IMR-90 (cell line): ENCODE measurements at regions not wholly inside any gene's neighbourhood (a gene's known extent, or its start where the extent isn't known, plus 50 kb on each side); places are given as distances from the start of the nearest gene placed in this dataset.

ENCODE experiments used
- ATAC-seq: fragments of 200-7000 bp; cut with Tn5 transposase; 2 replicates; pipeline ENCODE4 v1.9.1; 2020; ENCODE audit warnings: low read depth, mild to moderate bottlenecking, moderate library complexity
- BruUV-seq: library from RNA; stranded (reverse); fragments of 400-500 nt; replicated peaks from 2 replicates; lab custom pipeline; 2021; lab: Mats Ljungman, UMichigan
- CTCF ChIA-PET: fragments of 300-600 bp; formaldehyde crosslinking; extraction: SDS; loops from one replicate; lab custom pipeline; 2021; ENCODE audit warnings: antibody characterized with exemption; lab: Yijun Ruan, JAX
- POLR2A ChIA-PET: fragments of 300-600 bp; sonication (Branson Sonifier 250); formaldehyde crosslinking; loops from one replicate; lab custom pipeline; 2022; ENCODE audit warnings: antibody characterized with exemption; ENCODE audit not compliant: unreplicated experiment; lab: Charles Lee
- DNase-seq: peaks from one replicate; pipeline ENCODE4 v3.0.0; 2013
- H2AFZ ChIP-seq: replicated peaks from 2 replicates; pipeline ENCODE3; 2013; ENCODE audit warnings: low read length, mild to moderate bottlenecking; ENCODE audit not compliant: poor library complexity
- H2AK5ac ChIP-seq: 2 replicates; pipeline ENCODE4 v1.6.1; 2013; ENCODE audit warnings: low read depth, low read length, inconsistent platforms
- H2AK9ac ChIP-seq: replicated peaks from 2 replicates; pipeline ENCODE3; 2013; ENCODE audit warnings: mild to moderate bottlenecking, low read depth, low read length, moderate library complexity; ENCODE audit not compliant: poor library complexity
- H2BK120ac ChIP-seq: 2 replicates; pipeline ENCODE4 v1.6.1; 2013; ENCODE audit warnings: low read depth, low read length, inconsistent platforms
- H2BK15ac ChIP-seq: 3 replicates; pipeline ENCODE4 v1.6.1; 2013; ENCODE audit warnings: low read depth, low read length, inconsistent platforms
- H2BK20ac ChIP-seq: 2 replicates; pipeline ENCODE4 v1.6.1; 2013; ENCODE audit warnings: low read depth, mild to moderate bottlenecking, inconsistent platforms, low read length, moderate library complexity
- H2BK5ac ChIP-seq: 2 replicates; pipeline ENCODE4 v1.6.1; 2013; ENCODE audit warnings: mild to moderate bottlenecking, low read depth, low read length, inconsistent platforms; ENCODE audit not compliant: poor library complexity, severe bottlenecking
- H3K14ac ChIP-seq: replicated peaks from 2 replicates; pipeline ENCODE4 v1.6.1; 2013; ENCODE audit warnings: low read depth, low read length, inconsistent platforms
- H3K18ac ChIP-seq: 2 replicates; pipeline ENCODE4 v1.6.1; 2013; ENCODE audit warnings: low read depth, low read length, control low read depth
- H3K23ac ChIP-seq: 2 replicates; pipeline ENCODE4 v1.6.1; 2013; ENCODE audit warnings: low read depth, low read length, inconsistent platforms
- H3K27ac ChIP-seq: 2 replicates; pipeline ENCODE4 v1.5.1; 2013; ENCODE audit warnings: mild to moderate bottlenecking, control low read depth, low read length; ENCODE audit not compliant: insufficient read depth
- H3K27me3 ChIP-seq: 2 replicates; pipeline ENCODE4 v1.6.1; 2013; ENCODE audit warnings: low read length; ENCODE audit not compliant: control insufficient read depth, insufficient read depth
- H3K36me3 ChIP-seq: 2 replicates; pipeline ENCODE4 v1.6.1; 2013; ENCODE audit warnings: low read length, mixed read lengths; ENCODE audit not compliant: control insufficient read depth, insufficient read depth
- H3K4ac ChIP-seq: 2 replicates; pipeline ENCODE4 v1.6.1; 2013; ENCODE audit warnings: low read depth, low read length, inconsistent platforms
- H3K4me1 ChIP-seq: 2 replicates; pipeline ENCODE4 v1.6.1; 2013; ENCODE audit warnings: low read length, mixed read lengths; ENCODE audit not compliant: control insufficient read depth, insufficient read depth
- H3K4me2 ChIP-seq: 2 replicates; pipeline ENCODE4 v1.6.1; 2013; ENCODE audit warnings: low read depth, mild to moderate bottlenecking, control low read depth, low read length, moderate library complexity
- H3K4me3 ChIP-seq: 2 replicates; pipeline ENCODE4 v1.5.1; 2013; ENCODE audit warnings: low read depth, mild to moderate bottlenecking, control low read depth, low read length, moderate library complexity; ENCODE audit not compliant: insufficient read depth
- H3K56ac ChIP-seq: 2 replicates; pipeline ENCODE4 v1.6.1; 2013; ENCODE audit warnings: low read length, inconsistent platforms; ENCODE audit not compliant: insufficient read depth; ENCODE audit errors: extremely low read depth
- H3K79me1 ChIP-seq, 2 experiments: 2 replicates each; pipeline ENCODE4 v1.6.1; 2013; ENCODE audit warnings: low read length in 2 of 2, inconsistent platforms in 1 of 2, low read depth in 1 of 2
- H3K9ac ChIP-seq: 2 replicates; pipeline ENCODE4 v1.6.1; 2013; ENCODE audit warnings: low read depth, low read length, control low read depth
- H3K9me1 ChIP-seq: 2 replicates; pipeline ENCODE4 v1.6.1; 2013; ENCODE audit warnings: low read length, inconsistent platforms; ENCODE audit not compliant: insufficient read depth
- H3K9me3 ChIP-seq: 2 replicates; pipeline ENCODE4 v1.6.1; 2013; ENCODE audit warnings: low read length; ENCODE audit not compliant: control insufficient read depth, insufficient read depth
- H4K20me1 ChIP-seq: 2 replicates; pipeline ENCODE4 v1.6.1; 2013; ENCODE audit warnings: low read length, inconsistent platforms; ENCODE audit not compliant: insufficient read depth
- H4K5ac ChIP-seq: 2 replicates; pipeline ENCODE4 v1.6.1; 2013; ENCODE audit warnings: mild to moderate bottlenecking, low read depth, low read length, control low read depth
- H4K8ac ChIP-seq, 2 experiments: 2 replicates each; pipeline ENCODE4 v1.6.1; 2013; ENCODE audit warnings: low read depth in 2 of 2, low read length in 2 of 2, control low read depth in 1 of 2, inconsistent platforms in 1 of 2
- H4K91ac ChIP-seq: 2 replicates; pipeline ENCODE4 v1.6.1; 2013; ENCODE audit warnings: low read depth, low read length, inconsistent platforms; ENCODE audit not compliant: insufficient read depth
- BHLHE40 ChIP-seq: fragments of 150-350 bp; IDR thresholded peaks from 2 replicates; pipeline ENCODE4 v1.6.1; 2016; ENCODE audit warnings: mild to moderate bottlenecking, low read depth, low read length
- CEBPB ChIP-seq: IDR thresholded peaks from 2 replicates; pipeline ENCODE4 v1.6.1; 2012; ENCODE audit warnings: low read depth, low read length, improper control_type of control experiment
- CTCF ChIP-seq: conservative IDR thresholded peaks from 2 replicates; pipeline ENCODE4 v1.5.1; 2012; ENCODE audit warnings: mild to moderate bottlenecking, low read depth, low read length, improper control_type of control experiment
- ELK1 ChIP-seq: fragments of 150-350 bp; IDR thresholded peaks from 2 replicates; pipeline ENCODE4 v1.6.1; 2016; ENCODE audit warnings: low read depth, mild to moderate bottlenecking, low read length, moderate library complexity, borderline replicate concordance
- FOS ChIP-seq: fragments of 150-350 bp; IDR thresholded peaks from 2 replicates; pipeline ENCODE4 v1.6.1; 2016; ENCODE audit warnings: low read depth, low read length
- MAZ ChIP-seq: IDR thresholded peaks from 2 replicates; pipeline ENCODE4 v1.6.1; 2012; ENCODE audit warnings: low read depth, mild to moderate bottlenecking, low read length, improper control_type of control experiment, moderate library complexity, borderline replicate concordance
- MXI1 ChIP-seq: IDR thresholded peaks from 2 replicates; pipeline ENCODE4 v1.6.1; 2012; ENCODE audit warnings: low read depth, mild to moderate bottlenecking, low read length, moderate library complexity, borderline replicate concordance
- NFE2L2 ChIP-seq: fragments of 150-350 bp; IDR thresholded peaks from 2 replicates; pipeline ENCODE4 v1.6.1; 2016; ENCODE audit warnings: low read depth, mild to moderate bottlenecking, low read length
- POLR2A ChIP-seq: IDR thresholded peaks from 2 replicates; pipeline ENCODE4 v1.6.1; 2012; ENCODE audit warnings: mild to moderate bottlenecking, low read depth, low read length
- RFX5 ChIP-seq: IDR thresholded peaks from 2 replicates; pipeline ENCODE4 v1.8.0; 2012; ENCODE audit warnings: low read depth, mild to moderate bottlenecking, low read length, moderate library complexity
- SMC3 ChIP-seq: fragments of 150-350 bp; IDR thresholded peaks from 2 replicates; pipeline ENCODE4 v1.6.1; 2016; ENCODE audit warnings: low read depth, mild to moderate bottlenecking, antibody characterized with exemption, low read length, moderate library complexity
- USF2 ChIP-seq: fragments of 150-350 bp; IDR thresholded peaks from 2 replicates; pipeline ENCODE4 v1.6.1; 2017; ENCODE audit warnings: mild to moderate bottlenecking, antibody characterized with exemption, low read length, low read depth
- WGBS, 2 experiments: methylation state at CpG; one replicate each; pipeline versions ENCODE4 v1.1.5 to v1.1.7; 2013; ENCODE audit warnings: missing lambda C conversion rate in 2 of 2; ENCODE audit not compliant: insufficient read length in 1 of 2; ENCODE audit errors: extremely low coverage in 2 of 2; 5-methylcytosine and 5-hydroxymethylcytosine counted together
- dilution Hi-C: fragments of 300-500 bp; cut with HindIII; formaldehyde crosslinking; loops from one replicate; pipeline ENCODE4 v1.14.3; 2018; ENCODE audit warnings: low sequenced_read_pairs; ENCODE audit not compliant: unreplicated experiment
- in situ Hi-C: fragments of 300-500 bp; cut with MboI; formaldehyde crosslinking; loops from 3 replicates; pipeline ENCODE4 v1.14.3; 2019; ENCODE audit warnings: low sequenced_read_pairs, inconsistent platforms, mixed read lengths
- intact Hi-C: fragments of 100-400 bp; cut with micrococcal nuclease; formaldehyde crosslinking; loops from 2 replicates; pipeline ENCODE4 v1.10.0; 2022

GRCh38 chr3:110139821-110140220 is 802.5 kb upstream of the DPPA4 start:
- H3K9ac ChIP-seq = no peak overlapping the region
- ATAC-seq = no peak
- H3K79me1 ChIP-seq = no peaks in the 10 kb centered on the region
- H2AK9ac ChIP-seq = no peak overlapping the region
- POLR2A ChIA-PET = no interaction called here
- H3K4ac ChIP-seq = no peak overlapping the region
- in situ Hi-C loops = no loop called here
- no peak overlapping the region for H3K18ac ChIP-seq
- H3K9me1 ChIP-seq = no peaks in the 10 kb centered on the region
- H3K4me2 ChIP-seq = no peak overlapping the region
- no peak overlapping the region for H2BK20ac ChIP-seq
- H2BK15ac ChIP-seq = no peak overlapping the region
- H2AK5ac ChIP-seq = no peak overlapping the region
- no CpG with 5 or more reads among the region's 2 CpGs for WGBS, 2 experiments
- intact Hi-C loops = no loop called here
- H3K23ac ChIP-seq = no peak overlapping the region
- H3K4me3 ChIP-seq = no peak overlapping the region
- H3K36me3 ChIP-seq = no peaks in the 10 kb centered on the region
- H3K4me1 ChIP-seq = no peaks in the 10 kb centered on the region
- no TSS peak for BruUV-seq
- no peak for DNase-seq
- H2AFZ ChIP-seq = no peak overlapping the region
- no peak overlapping the region for H3K56ac ChIP-seq
- peaks cover 2% of the 10 kb centered on the region; the same call in 1 of the 2 replicates for H3K9me3 ChIP-seq
- no peak overlapping the region for H2BK120ac ChIP-seq
- H4K5ac ChIP-seq = no peak overlapping the region
- H3K27me3 ChIP-seq = no peaks in the 10 kb centered on the region
- H4K91ac ChIP-seq = no peak overlapping the region
- no peaks in the 10 kb centered on the region for H4K20me1 ChIP-seq
- H4K8ac ChIP-seq = no peak overlapping the region
- CTCF ChIA-PET = no interaction called here
- no peak overlapping the region for H3K14ac ChIP-seq
- H2BK5ac ChIP-seq = no peak overlapping the region
- TF ChIP-seq BHLHE40 = no peak
- no peak for TF ChIP-seq MAZ
- TF ChIP-seq RFX5 = no peak
- TF ChIP-seq FOS = no peak
- TF ChIP-seq POLR2A = no peak
- TF ChIP-seq USF2 = no peak
- no peak for TF ChIP-seq SMC3
- no peak for TF ChIP-seq MXI1
- no peak for TF ChIP-seq CEBPB
- TF ChIP-seq CTCF = no peak
- no peak for TF ChIP-seq NFE2L2
- TF ChIP-seq ELK1 = no peak
- dilution Hi-C loops = no loop called here
- no peak overlapping the region for H3K27ac ChIP-seq
